Hepatocyte (in vitro differentiated cells): ENCODE measurements at regions not wholly inside any gene's neighbourhood (a gene's known extent, or its start where the extent isn't known, plus 50 kb on each side); places are given as distances from the start of the nearest gene placed in this dataset.

ENCODE experiments used
- EZH2phosphoT487 ChIP-seq: fragments of 200-600 bp; sonication (generic); IDR thresholded peaks from one replicate; pipeline ENCODE4 v1.6.1; 2018; ENCODE audit warnings: antibody characterized with exemption, mild to moderate bottlenecking, low read depth, moderate library complexity; ENCODE audit not compliant: unreplicated experiment, severe bottlenecking
- TF ChIP-seq, protein P1 (sequence below): fragments of 200-600 bp; sonication (generic); IDR thresholded peaks from 2 replicates; pipeline ENCODE4 v1.5.1; 2016; ENCODE audit warnings: antibody characterized with exemption, mild to moderate bottlenecking; ENCODE audit not compliant: poor library complexity

DNA sequence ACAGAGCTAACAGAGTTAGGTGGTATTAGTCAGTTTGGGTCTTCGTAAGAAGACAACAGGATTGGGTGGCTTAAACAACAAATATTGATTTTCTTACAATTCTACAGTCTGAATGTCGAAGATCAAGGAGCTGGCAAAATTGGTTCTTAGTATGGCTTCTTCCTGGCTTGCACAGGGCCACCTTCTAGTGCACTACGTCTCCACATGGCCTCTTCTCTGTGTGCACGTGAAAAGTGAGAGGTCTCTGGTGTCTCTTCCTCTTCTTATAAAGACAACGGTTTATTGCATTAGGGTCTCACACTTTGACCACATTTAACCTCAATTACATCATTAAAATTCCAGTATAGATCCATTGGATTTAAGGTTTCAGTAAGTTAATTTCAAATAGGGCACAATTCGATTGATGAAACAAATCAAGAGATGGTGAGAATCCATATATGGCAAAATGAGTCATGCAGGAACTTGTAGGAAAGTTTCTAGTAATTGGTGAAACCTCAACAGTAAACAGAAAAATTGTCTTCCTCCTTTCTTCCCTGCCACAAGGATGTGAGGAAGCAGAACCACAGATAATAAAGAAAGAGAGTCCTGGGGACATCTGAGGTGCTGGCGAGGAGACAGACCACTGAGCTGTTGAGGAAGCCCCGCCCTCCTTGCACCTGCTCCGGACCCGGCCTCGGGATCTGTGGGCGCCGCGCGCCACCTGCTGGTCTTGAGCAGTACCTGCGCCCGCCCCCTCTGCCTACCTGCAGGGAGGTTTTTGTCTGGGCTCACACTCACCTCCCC lies 846.7 kb downstream of the TMEM121 start:
- TF ChIP-seq, protein P1, sequence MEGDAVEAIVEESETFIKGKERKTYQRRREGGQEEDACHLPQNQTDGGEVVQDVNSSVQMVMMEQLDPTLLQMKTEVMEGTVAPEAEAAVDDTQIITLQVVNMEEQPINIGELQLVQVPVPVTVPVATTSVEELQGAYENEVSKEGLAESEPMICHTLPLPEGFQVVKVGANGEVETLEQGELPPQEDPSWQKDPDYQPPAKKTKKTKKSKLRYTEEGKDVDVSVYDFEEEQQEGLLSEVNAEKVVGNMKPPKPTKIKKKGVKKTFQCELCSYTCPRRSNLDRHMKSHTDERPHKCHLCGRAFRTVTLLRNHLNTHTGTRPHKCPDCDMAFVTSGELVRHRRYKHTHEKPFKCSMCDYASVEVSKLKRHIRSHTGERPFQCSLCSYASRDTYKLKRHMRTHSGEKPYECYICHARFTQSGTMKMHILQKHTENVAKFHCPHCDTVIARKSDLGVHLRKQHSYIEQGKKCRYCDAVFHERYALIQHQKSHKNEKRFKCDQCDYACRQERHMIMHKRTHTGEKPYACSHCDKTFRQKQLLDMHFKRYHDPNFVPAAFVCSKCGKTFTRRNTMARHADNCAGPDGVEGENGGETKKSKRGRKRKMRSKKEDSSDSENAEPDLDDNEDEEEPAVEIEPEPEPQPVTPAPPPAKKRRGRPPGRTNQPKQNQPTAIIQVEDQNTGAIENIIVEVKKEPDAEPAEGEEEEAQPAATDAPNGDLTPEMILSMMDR: no peak
- no peak for TF ChIP-seq EZH2phosphoT487
